IPS DF 6.9 (cell line): ENCODE measurements at regions not wholly inside any gene's neighbourhood (a gene's known extent, or its start where the extent isn't known, plus 50 kb on each side); places are given as distances from the start of the nearest gene placed in this dataset.

Source experiments
- DNase-seq: peaks from one replicate; pipeline ENCODE4 v3.0.0-alpha.2; 2013; ENCODE audit warnings: low read depth, low spot score
- H3K27ac ChIP-seq: one replicate; pipeline ENCODE4 v1.5.1; 2013; ENCODE audit warnings: low read length, control low read depth
- H3K27me3 ChIP-seq: 2 replicates; pipeline ENCODE4 v1.6.1; 2013; ENCODE audit warnings: mild to moderate bottlenecking, low read length; ENCODE audit not compliant: control insufficient read depth, insufficient read depth
- H3K36me3 ChIP-seq: 2 replicates; pipeline ENCODE4 v1.6.1; 2013; ENCODE audit warnings: low read length; ENCODE audit not compliant: control insufficient read depth, insufficient read depth
- H3K4me1 ChIP-seq: 2 replicates; pipeline ENCODE4 v1.6.1; 2013; ENCODE audit warnings: low read length; ENCODE audit not compliant: control insufficient read depth, insufficient read depth
- H3K4me3 ChIP-seq: 2 replicates; pipeline ENCODE4 v1.5.1; 2013; ENCODE audit warnings: mild to moderate bottlenecking, low read length
- H3K9me3 ChIP-seq: 2 replicates; pipeline ENCODE4 v1.6.1; 2013; ENCODE audit warnings: low read length, inconsistent platforms; ENCODE audit not compliant: control insufficient read depth, insufficient read depth
- WGBS: extraction: QIAGEN DNeasy Blood & Tissue Kit; methylation state at CpG from one replicate; pipeline ENCODE4 v1.1.7; 2013; ENCODE audit warnings: mixed read lengths, missing lambda C conversion rate; ENCODE audit not compliant: insufficient read length, insufficient coverage; 5-methylcytosine and 5-hydroxymethylcytosine counted together

- WGBS, result no CpG with 5 or more reads among the region's 7 CpGs
- Histone ChIP-seq H3K27me3 (no peaks in the 10 kb centered on the region; the same call in 1 of the 2 replicates), H3K36me3 (no peaks in the 10 kb centered on the region), H3K27ac (no peak overlapping the region), H3K4me1 (peaks cover 1% of the 10 kb centered on the region; the same call in 1 of the 2 replicates), H3K9me3 (no peaks in the 10 kb centered on the region), H3K4me3 (no peak overlapping the region)
- DNase-seq, result no peak
These were observed 1004.6 kb upstream of the NR2F2 start for GRCh38 chr15:95325763-95326404.

GRCh38 chr15:95326431-95327182 lies 1003.9 kb upstream of the NR2F2 start:
- Histone ChIP-seq H3K27ac (no peak overlapping the region), H3K4me1 (peaks cover 1% of the 10 kb centered on the region; the same call in 1 of the 2 replicates), H3K9me3 (no peaks in the 10 kb centered on the region), H3K36me3 (no peaks in the 10 kb centered on the region), H3K27me3 (no peaks in the 10 kb centered on the region; the same call in 1 of the 2 replicates), H3K4me3 (peak overlapping the region; percentile 29; the same call in 1 of the 2 replicates)
- no CpG with 5 or more reads among the region's 59 CpGs for WGBS
- DNase-seq, result no peak

GRCh38 chr15:95327183-95327525 lies 1003.3 kb upstream of the NR2F2 start:
- H3K4me3 ChIP-seq, result peak overlapping the region; percentile 29; the same call in 1 of the 2 replicates

GRCh38 chr15:95327661-95328060 lies 1002.8 kb upstream of the NR2F2 start:
- WGBS, result no CpG with 5 or more reads among the region's 10 CpGs
- no peak overlapping the region for H3K4me3 ChIP-seq
- H3K36me3 ChIP-seq, result no peaks in the 10 kb centered on the region
- DNase-seq, result no peak
- H3K27me3 ChIP-seq, result no peaks in the 10 kb centered on the region; the same call in 1 of the 2 replicates
- no peak overlapping the region for H3K27ac ChIP-seq
- H3K4me1 ChIP-seq, result peaks cover 1% of the 10 kb centered on the region; the same call in 1 of the 2 replicates
- H3K9me3 ChIP-seq, result no peaks in the 10 kb centered on the region

More at GRCh38 chr15:95327183-95327525, 1003.3 kb upstream of the NR2F2 start:
- WGBS, result no CpG with 5 or more reads among the region's 10 CpGs
- Histone ChIP-seq H3K4me1 (peaks cover 1% of the 10 kb centered on the region; the same call in 1 of the 2 replicates), H3K27ac (no peak overlapping the region), H3K9me3 (no peaks in the 10 kb centered on the region), H3K27me3 (no peaks in the 10 kb centered on the region; the same call in 1 of the 2 replicates), H3K36me3 (no peaks in the 10 kb centered on the region)
- no peak for DNase-seq

- H3K9me3 ChIP-seq, result no peaks in the 10 kb centered on the region
- no peak overlapping the region for H3K4me3 ChIP-seq
- no peak for DNase-seq
- no peaks in the 10 kb centered on the region; the same call in 1 of the 2 replicates for H3K27me3 ChIP-seq
- H3K4me1 ChIP-seq, result peaks cover 1% of the 10 kb centered on the region; the same call in 1 of the 2 replicates
- WGBS, result no CpG with 5 or more reads among the region's 3 CpGs
- no peaks in the 10 kb centered on the region for H3K36me3 ChIP-seq
- no peak overlapping the region for H3K27ac ChIP-seq
These were observed 1001.9 kb upstream of the NR2F2 start for GRCh38 chr15:95328559-95328958.

GRCh38 chr15:95329362-95329761 lies 1001.1 kb upstream of the NR2F2 start:
- H3K4me1 ChIP-seq, result peaks cover 1% of the 10 kb centered on the region; the same call in 1 of the 2 replicates
- no peak for DNase-seq
- no peak overlapping the region for H3K4me3 ChIP-seq
- no peak overlapping the region for H3K27ac ChIP-seq
- no peaks in the 10 kb centered on the region for H3K36me3 ChIP-seq
- no peaks in the 10 kb centered on the region for H3K9me3 ChIP-seq
- WGBS, result no CpG with 5 or more reads among the region's 8 CpGs
- H3K27me3 ChIP-seq, result no peaks in the 10 kb centered on the region; the same call in 1 of the 2 replicates

GRCh38 chr15:95341686-95342085 lies 988.8 kb upstream of the NR2F2 start:
- H3K36me3 ChIP-seq, result no peaks in the 10 kb centered on the region
- H3K4me3 ChIP-seq, result no peak overlapping the region
- no peak for DNase-seq
- no peak overlapping the region for H3K27ac ChIP-seq
- H3K4me1 ChIP-seq, result no peaks in the 10 kb centered on the region
- H3K27me3 ChIP-seq, result no peaks in the 10 kb centered on the region
- H3K9me3 ChIP-seq, result no peaks in the 10 kb centered on the region
- WGBS, result no CpG with 5 or more reads among the region's 6 CpGs

GRCh38 chr15:95345867-95346266 lies 984.6 kb upstream of the NR2F2 start:
- no peaks in the 10 kb centered on the region for H3K9me3 ChIP-seq
- H3K36me3 ChIP-seq, result no peaks in the 10 kb centered on the region
- no peak overlapping the region for H3K27ac ChIP-seq
- no peak for DNase-seq
- no peaks in the 10 kb centered on the region for H3K27me3 ChIP-seq
- WGBS, result no CpG with 5 or more reads among the region's 4 CpGs
- no peaks in the 10 kb centered on the region for H3K4me1 ChIP-seq
- H3K4me3 ChIP-seq, result no peak overlapping the region

GRCh38 chr15:95346721-95347475 lies 983.6 kb upstream of the NR2F2 start:
- Histone ChIP-seq H3K4me3 (no peak overlapping the region), H3K36me3 (no peaks in the 10 kb centered on the region), H3K27ac (no peak overlapping the region), H3K4me1 (no peaks in the 10 kb centered on the region), H3K9me3 (no peaks in the 10 kb centered on the region), H3K27me3 (no peaks in the 10 kb centered on the region)
- WGBS, result no CpG with 5 or more reads among the region's 5 CpGs
- DNase-seq, result no peak

GRCh38 chr15:95347837-95348236 lies 982.7 kb upstream of the NR2F2 start:
- no peak for DNase-seq
- no peak overlapping the region for H3K4me3 ChIP-seq
- no peaks in the 10 kb centered on the region for H3K9me3 ChIP-seq
- H3K27ac ChIP-seq, result no peak overlapping the region
- no peaks in the 10 kb centered on the region for H3K27me3 ChIP-seq
- WGBS, result no CpG with 5 or more reads among the region's 1 CpG
- no peaks in the 10 kb centered on the region for H3K36me3 ChIP-seq
- no peaks in the 10 kb centered on the region for H3K4me1 ChIP-seq
